ENCODE measurements at regions not wholly inside any gene's neighbourhood (a gene's known extent, or its start where the extent isn't known, plus 50 kb on each side); places are given as distances from the start of the nearest gene placed in this dataset.

DNA sequence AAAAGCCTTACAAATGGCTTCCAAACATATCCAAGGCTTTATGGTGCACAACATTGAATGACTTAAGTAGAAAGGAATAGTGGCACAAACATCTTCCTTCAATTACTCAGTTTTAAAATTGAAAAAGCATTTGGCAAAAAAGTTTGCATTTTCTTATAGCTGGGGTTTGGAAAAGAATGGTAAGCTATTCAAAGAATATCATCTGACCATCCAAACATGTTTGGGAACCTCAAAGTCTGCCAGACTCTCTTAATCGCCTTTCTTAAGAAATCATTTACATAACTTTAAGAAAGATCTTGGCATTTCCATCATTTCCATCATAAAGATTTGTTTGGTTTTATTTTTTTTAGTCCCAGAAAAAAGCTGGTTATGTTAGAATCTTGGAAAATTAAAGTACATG lies 210.1 kb upstream of the PELI2 start:
- H3K9me1 ChIP-seq (replicated peaks; ENCODE audit: control insufficient read depth, extremely low read depth, insufficient read depth, low read length): no peaks in the 10 kb centered on the region
- BruUV-seq (replicated peaks): no TSS peak

More for the DNA sequence above, 210.1 kb upstream of the PELI2 start:
- ChIA-PET CTCF (no interaction called here), POLR2A (no interaction called here)
- Histone ChIP-seq H4K20me1 (replicated peaks; ENCODE audit: control insufficient read depth, extremely low read depth, insufficient read depth, low read length) (no peaks in the 10 kb centered on the region), H3K4me1 (ENCODE audit: control insufficient read depth, extremely low read depth, insufficient read depth, low read length) (no peaks in the 10 kb centered on the region), H3K36me3 (ENCODE audit: control insufficient read depth in 2 of 2, extremely low read depth in 1 of 2, insufficient read depth in 2 of 2, low read length in 2 of 2) (no peaks in the 10 kb centered on the region), H3K4me3 (replicated peaks in 1 of 3; ENCODE audit: insufficient read depth in 1 of 3, low read depth in 1 of 3, low read length in 3 of 3) (no peak overlapping the region), H3K4me2 (ENCODE audit: insufficient read depth, low read length) (no peak overlapping the region), H3K27me3 (ENCODE audit: control insufficient read depth in 2 of 2, insufficient read depth in 2 of 2, low read length in 2 of 2) (no peaks in the 10 kb centered on the region), H2AFZ (ENCODE audit: low read depth, low read length) (no peak overlapping the region), H3K79me2 (ENCODE audit: control insufficient read depth, insufficient read depth, low read length) (no peaks in the 10 kb centered on the region), H3K9me3 (replicated peaks; ENCODE audit: control insufficient read depth, insufficient read depth, low read length) (no peaks in the 10 kb centered on the region), H3K27ac (ENCODE audit: insufficient read depth, low read depth, low read length) (no peak overlapping the region), H3K9ac (replicated peaks; ENCODE audit: extremely low read depth, insufficient read depth, low read length) (no peak overlapping the region)
- DNase-seq (ENCODE audit: low read depth, low spot score) (no peak), FAIRE-seq (no peak)
- intact Hi-C loops (cut with micrococcal nuclease): no loop called here
- TF ChIP-seq MYC (IDR thresholded peaks at IDR 0.05; ENCODE audit: low read depth, low read length): no peak
- TF ChIP-seq CTCF (IDR thresholded peaks at IDR 0.05; ENCODE audit: extremely low read depth in 1 of 2, insufficient read depth in 1 of 2, low read depth in 1 of 2, low read length in 2 of 2): no peak
- TF ChIP-seq FOS (IDR thresholded peaks at IDR 0.05; ENCODE audit: borderline replicate concordance, insufficient read depth, low read length): no peak
- TF ChIP-seq, protein P1, sequence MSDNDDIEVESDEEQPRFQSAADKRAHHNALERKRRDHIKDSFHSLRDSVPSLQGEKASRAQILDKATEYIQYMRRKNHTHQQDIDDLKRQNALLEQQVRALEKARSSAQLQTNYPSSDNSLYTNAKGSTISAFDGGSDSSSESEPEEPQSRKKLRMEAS (IDR thresholded peaks at IDR 0.05; ENCODE audit: insufficient read depth, insufficient read length): no peak
- no peak for TF ChIP-seq JUN (IDR thresholded peaks at IDR 0.05; ENCODE audit: borderline replicate concordance, insufficient read depth, insufficient read length, low read depth)
- TF ChIP-seq POLR2AphosphoS5 (IDR thresholded peaks at IDR 0.05; ENCODE audit: insufficient read depth, low read depth, low read length): no peak
- no peak for TF ChIP-seq EZH2 (IDR thresholded peaks at IDR 0.05; ENCODE audit: borderline replicate concordance, low read depth, low read length, severe bottlenecking)
- TF ChIP-seq POLR2A (IDR thresholded peaks at IDR 0.05; ENCODE audit: low read depth, low read length): no peak
- TF ChIP-seq GATA2 (IDR thresholded peaks at IDR 0.05; ENCODE audit: insufficient read depth, insufficient read length, low read depth, low read length): no peak
- dilution Hi-C loops (cut with MboI; ENCODE audit: extremely low pct_ligation_motif_present, low sequenced_read_pairs): no loop called here
